ENCODE measurements at regions not wholly inside any gene's neighbourhood (a gene's known extent, or its start where the extent isn't known, plus 50 kb on each side); places are given as distances from the start of the nearest gene placed in this dataset.
"Not testable (repeated sequence)": the region's sequence is repeated elsewhere in the genome, so short reads cannot be mapped to it uniquely, and the experiment has no call there.

- DNase-seq, result no peak
Measured at GRCh38 chr4:146124023-146124680, 51.4 kb upstream of the LSM6 start.

GRCh38 chr4:146123231-146123630 lies 52.3 kb upstream of the LSM6 start:
- no peak for DNase-seq

- DNase-seq, result no peak
Measured at GRCh38 chr4:146122398-146122797, 53.1 kb upstream of the LSM6 start.

GRCh38 chr4:146121757-146122156 lies 53.8 kb upstream of the LSM6 start:
- DNase-seq, result no peak

- DNase-seq, result no peak
Measured at GRCh38 chr4:146119845-146120404, 55.6 kb upstream of the LSM6 start.

- DNase-seq, result no peak
Measured at GRCh38 chr4:146114066-146114465, 61.5 kb upstream of the LSM6 start.

- no peak for DNase-seq
Measured at GRCh38 chr4:146113171-146113570, 62.3 kb upstream of the LSM6 start.

GRCh38 chr4:146112389-146112788 lies 63.1 kb upstream of the LSM6 start:
- DNase-seq, result no peak

GRCh38 chr4:146110871-146111485 lies 64.5 kb upstream of the LSM6 start:
- peak; percentile 6 to 21 for DNase-seq

- no peak for DNase-seq
Measured at GRCh38 chr4:146108756-146109155, 66.8 kb upstream of the LSM6 start.

- no peak for DNase-seq
Measured at GRCh38 chr4:146107587-146108240, 67.8 kb upstream of the LSM6 start.

GRCh38 chr4:146105464-146105863 lies 70.1 kb upstream of the LSM6 start:
- DNase-seq, result peak in 1 of 2 experiments; percentile 4

GRCh38 chr4:146104541-146104940 lies 71.0 kb upstream of the LSM6 start:
- no peak for DNase-seq

- DNase-seq, result not testable (repeated sequence)
Measured at GRCh38 chr4:146104052-146104451, 71.5 kb upstream of the LSM6 start.

GRCh38 chr4:146099585-146099984 lies 75.9 kb upstream of the LSM6 start:
- no peak for DNase-seq

- no peak for DNase-seq
Measured at GRCh38 chr4:146098978-146099377, 76.5 kb upstream of the LSM6 start.

- DNase-seq, result no peak
Measured at GRCh38 chr4:146098397-146098796, 77.1 kb upstream of the LSM6 start.

GRCh38 chr4:146096371-146096770 lies 79.1 kb upstream of the LSM6 start:
- DNase-seq, result no peak

GRCh38 chr4:146095860-146096259 lies 79.7 kb upstream of the LSM6 start:
- DNase-seq, result no peak

- peak; percentile 41 to 51 for DNase-seq
Measured at GRCh38 chr4:146095091-146095690, 80.3 kb upstream of the LSM6 start.

- DNase-seq, result no peak
Measured at GRCh38 chr4:146088690-146089089, 86.8 kb upstream of the LSM6 start.

GRCh38 chr4:146087856-146088255 lies 87.7 kb upstream of the LSM6 start:
- DNase-seq, result no peak

GRCh38 chr4:146076081-146076480 lies 99.4 kb upstream of the LSM6 start:
- no peak for DNase-seq

- DNase-seq, result no peak
Measured at GRCh38 chr4:146073517-146073916, 102.0 kb upstream of the LSM6 start.

Measured in Kasumi-1 (cell line).